ENCODE measurements at regions not wholly inside any gene's neighbourhood (a gene's known extent, or its start where the extent isn't known, plus 50 kb on each side); places are given as distances from the start of the nearest gene placed in this dataset.

DNA sequence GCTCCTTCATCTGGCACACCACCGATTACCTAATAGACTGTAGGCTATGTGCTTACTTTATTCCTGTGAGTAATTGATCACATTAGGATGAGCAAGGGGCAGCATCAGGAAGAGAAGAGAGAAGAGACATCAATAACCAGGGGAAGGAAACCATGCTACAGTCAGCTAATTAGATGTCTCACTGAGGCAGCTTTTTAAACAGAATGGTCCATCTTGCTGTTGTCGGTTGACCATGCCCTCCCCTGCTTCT, 278.4 kb downstream of the RPLP1 start:
- ATAC-seq (no peak), DNase-seq (ENCODE audit: low spot score) (no peak)
- H3K27me3 Mint-ChIP-seq (ENCODE audit: low read depth), result peaks cover 5% of the 10 kb centered on the region; the same call in 1 of the 2 replicates
- ChIA-PET CTCF (interaction anchor here (0.7 kb wide), 1 partner anchor 139 kb away, joined by 3 read pairs; no protein-coding TSS in a partner anchor), POLR2A (no interaction called here)
- H3K36me3 Mint-ChIP-seq, result no peaks in the 10 kb centered on the region
- H3K27ac Mint-ChIP-seq, result no peak overlapping the region
- H3K4me3 Mint-ChIP-seq, result no peak overlapping the region
- peaks cover 7% of the 10 kb centered on the region for H3K9me3 Mint-ChIP-seq
- peaks cover 56% of the 10 kb centered on the region for H3K4me1 Mint-ChIP-seq
- TF ChIP-seq, protein P1, sequence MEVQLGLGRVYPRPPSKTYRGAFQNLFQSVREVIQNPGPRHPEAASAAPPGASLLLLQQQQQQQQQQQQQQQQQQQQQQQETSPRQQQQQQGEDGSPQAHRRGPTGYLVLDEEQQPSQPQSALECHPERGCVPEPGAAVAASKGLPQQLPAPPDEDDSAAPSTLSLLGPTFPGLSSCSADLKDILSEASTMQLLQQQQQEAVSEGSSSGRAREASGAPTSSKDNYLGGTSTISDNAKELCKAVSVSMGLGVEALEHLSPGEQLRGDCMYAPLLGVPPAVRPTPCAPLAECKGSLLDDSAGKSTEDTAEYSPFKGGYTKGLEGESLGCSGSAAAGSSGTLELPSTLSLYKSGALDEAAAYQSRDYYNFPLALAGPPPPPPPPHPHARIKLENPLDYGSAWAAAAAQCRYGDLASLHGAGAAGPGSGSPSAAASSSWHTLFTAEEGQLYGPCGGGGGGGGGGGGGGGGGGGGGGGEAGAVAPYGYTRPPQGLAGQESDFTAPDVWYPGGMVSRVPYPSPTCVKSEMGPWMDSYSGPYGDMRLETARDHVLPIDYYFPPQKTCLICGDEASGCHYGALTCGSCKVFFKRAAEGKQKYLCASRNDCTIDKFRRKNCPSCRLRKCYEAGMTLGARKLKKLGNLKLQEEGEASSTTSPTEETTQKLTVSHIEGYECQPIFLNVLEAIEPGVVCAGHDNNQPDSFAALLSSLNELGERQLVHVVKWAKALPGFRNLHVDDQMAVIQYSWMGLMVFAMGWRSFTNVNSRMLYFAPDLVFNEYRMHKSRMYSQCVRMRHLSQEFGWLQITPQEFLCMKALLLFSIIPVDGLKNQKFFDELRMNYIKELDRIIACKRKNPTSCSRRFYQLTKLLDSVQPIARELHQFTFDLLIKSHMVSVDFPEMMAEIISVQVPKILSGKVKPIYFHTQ (CRISPR knock-in tag; IDR thresholded peaks at IDR 0.05), result no peak
- TF ChIP-seq PRRX2 (CRISPR knock-in tag; IDR thresholded peaks at IDR 0.05), result no peak
- TF ChIP-seq TEAD1 (CRISPR knock-in tag; IDR thresholded peaks at IDR 0.05), result no peak
- TF ChIP-seq OVOL2 (CRISPR knock-in tag; IDR thresholded peaks at IDR 0.05; ENCODE audit: borderline replicate concordance), result no peak
- TF ChIP-seq FOXK1 (CRISPR knock-in tag; IDR thresholded peaks at IDR 0.05), result no peak
- TF ChIP-seq, protein P2, sequence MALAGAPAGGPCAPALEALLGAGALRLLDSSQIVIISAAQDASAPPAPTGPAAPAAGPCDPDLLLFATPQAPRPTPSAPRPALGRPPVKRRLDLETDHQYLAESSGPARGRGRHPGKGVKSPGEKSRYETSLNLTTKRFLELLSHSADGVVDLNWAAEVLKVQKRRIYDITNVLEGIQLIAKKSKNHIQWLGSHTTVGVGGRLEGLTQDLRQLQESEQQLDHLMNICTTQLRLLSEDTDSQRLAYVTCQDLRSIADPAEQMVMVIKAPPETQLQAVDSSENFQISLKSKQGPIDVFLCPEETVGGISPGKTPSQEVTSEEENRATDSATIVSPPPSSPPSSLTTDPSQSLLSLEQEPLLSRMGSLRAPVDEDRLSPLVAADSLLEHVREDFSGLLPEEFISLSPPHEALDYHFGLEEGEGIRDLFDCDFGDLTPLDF (CRISPR knock-in tag; IDR thresholded peaks at IDR 0.05), result no peak
- no peak for TF ChIP-seq IRF2 (CRISPR knock-in tag; IDR thresholded peaks at IDR 0.05; ENCODE audit: borderline replicate concordance, low read depth)
- no peak for TF ChIP-seq ZNF512 (CRISPR knock-in tag; IDR thresholded peaks at IDR 0.05; ENCODE audit: borderline replicate concordance)
- TF ChIP-seq, protein P3, sequence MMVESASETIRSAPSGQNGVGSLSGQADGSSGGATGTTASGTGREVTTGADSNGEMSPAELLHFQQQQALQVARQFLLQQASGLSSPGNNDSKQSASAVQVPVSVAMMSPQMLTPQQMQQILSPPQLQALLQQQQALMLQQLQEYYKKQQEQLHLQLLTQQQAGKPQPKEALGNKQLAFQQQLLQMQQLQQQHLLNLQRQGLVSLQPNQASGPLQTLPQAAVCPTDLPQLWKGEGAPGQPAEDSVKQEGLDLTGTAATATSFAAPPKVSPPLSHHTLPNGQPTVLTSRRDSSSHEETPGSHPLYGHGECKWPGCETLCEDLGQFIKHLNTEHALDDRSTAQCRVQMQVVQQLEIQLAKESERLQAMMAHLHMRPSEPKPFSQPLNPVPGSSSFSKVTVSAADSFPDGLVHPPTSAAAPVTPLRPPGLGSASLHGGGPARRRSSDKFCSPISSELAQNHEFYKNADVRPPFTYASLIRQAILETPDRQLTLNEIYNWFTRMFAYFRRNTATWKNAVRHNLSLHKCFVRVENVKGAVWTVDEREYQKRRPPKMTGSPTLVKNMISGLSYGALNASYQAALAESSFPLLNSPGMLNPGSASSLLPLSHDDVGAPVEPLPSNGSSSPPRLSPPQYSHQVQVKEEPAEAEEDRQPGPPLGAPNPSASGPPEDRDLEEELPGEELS (CRISPR knock-in tag; IDR thresholded peaks at IDR 0.05), result no peak
- TF ChIP-seq NR2C2 (CRISPR knock-in tag; IDR thresholded peaks at IDR 0.05), result no peak
- TF ChIP-seq, protein P4, sequence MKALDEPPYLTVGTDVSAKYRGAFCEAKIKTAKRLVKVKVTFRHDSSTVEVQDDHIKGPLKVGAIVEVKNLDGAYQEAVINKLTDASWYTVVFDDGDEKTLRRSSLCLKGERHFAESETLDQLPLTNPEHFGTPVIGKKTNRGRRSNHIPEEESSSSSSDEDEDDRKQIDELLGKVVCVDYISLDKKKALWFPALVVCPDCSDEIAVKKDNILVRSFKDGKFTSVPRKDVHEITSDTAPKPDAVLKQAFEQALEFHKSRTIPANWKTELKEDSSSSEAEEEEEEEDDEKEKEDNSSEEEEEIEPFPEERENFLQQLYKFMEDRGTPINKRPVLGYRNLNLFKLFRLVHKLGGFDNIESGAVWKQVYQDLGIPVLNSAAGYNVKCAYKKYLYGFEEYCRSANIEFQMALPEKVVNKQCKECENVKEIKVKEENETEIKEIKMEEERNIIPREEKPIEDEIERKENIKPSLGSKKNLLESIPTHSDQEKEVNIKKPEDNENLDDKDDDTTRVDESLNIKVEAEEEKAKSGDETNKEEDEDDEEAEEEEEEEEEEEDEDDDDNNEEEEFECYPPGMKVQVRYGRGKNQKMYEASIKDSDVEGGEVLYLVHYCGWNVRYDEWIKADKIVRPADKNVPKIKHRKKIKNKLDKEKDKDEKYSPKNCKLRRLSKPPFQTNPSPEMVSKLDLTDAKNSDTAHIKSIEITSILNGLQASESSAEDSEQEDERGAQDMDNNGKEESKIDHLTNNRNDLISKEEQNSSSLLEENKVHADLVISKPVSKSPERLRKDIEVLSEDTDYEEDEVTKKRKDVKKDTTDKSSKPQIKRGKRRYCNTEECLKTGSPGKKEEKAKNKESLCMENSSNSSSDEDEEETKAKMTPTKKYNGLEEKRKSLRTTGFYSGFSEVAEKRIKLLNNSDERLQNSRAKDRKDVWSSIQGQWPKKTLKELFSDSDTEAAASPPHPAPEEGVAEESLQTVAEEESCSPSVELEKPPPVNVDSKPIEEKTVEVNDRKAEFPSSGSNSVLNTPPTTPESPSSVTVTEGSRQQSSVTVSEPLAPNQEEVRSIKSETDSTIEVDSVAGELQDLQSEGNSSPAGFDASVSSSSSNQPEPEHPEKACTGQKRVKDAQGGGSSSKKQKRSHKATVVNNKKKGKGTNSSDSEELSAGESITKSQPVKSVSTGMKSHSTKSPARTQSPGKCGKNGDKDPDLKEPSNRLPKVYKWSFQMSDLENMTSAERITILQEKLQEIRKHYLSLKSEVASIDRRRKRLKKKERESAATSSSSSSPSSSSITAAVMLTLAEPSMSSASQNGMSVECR (CRISPR knock-in tag; IDR thresholded peaks at IDR 0.05; ENCODE audit: borderline replicate concordance), result no peak
- no peak for TF ChIP-seq ZNF281 (CRISPR knock-in tag; IDR thresholded peaks at IDR 0.05)
- no peak for TF ChIP-seq GRHL2 (CRISPR knock-in tag; IDR thresholded peaks at IDR 0.05; ENCODE audit: insufficient replicate concordance, severe bottlenecking)
- TF ChIP-seq, protein P5, sequence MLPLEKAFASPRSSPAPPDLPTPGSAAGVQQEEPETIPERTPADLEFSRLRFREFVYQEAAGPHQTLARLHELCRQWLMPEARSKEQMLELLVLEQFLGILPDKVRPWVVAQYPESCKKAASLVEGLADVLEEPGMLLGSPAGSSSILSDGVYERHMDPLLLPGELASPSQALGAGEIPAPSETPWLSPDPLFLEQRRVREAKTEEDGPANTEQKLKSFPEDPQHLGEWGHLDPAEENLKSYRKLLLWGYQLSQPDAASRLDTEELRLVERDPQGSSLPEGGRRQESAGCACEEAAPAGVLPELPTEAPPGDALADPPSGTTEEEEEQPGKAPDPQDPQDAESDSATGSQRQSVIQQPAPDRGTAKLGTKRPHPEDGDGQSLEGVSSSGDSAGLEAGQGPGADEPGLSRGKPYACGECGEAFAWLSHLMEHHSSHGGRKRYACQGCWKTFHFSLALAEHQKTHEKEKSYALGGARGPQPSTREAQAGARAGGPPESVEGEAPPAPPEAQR (CRISPR knock-in tag; IDR thresholded peaks at IDR 0.05), result no peak

All from WTC11 (cell line).